ENCODE measurements at regions not wholly inside any gene's neighbourhood (a gene's known extent, or its start where the extent isn't known, plus 50 kb on each side); places are given as distances from the start of the nearest gene placed in this dataset.

DNA sequence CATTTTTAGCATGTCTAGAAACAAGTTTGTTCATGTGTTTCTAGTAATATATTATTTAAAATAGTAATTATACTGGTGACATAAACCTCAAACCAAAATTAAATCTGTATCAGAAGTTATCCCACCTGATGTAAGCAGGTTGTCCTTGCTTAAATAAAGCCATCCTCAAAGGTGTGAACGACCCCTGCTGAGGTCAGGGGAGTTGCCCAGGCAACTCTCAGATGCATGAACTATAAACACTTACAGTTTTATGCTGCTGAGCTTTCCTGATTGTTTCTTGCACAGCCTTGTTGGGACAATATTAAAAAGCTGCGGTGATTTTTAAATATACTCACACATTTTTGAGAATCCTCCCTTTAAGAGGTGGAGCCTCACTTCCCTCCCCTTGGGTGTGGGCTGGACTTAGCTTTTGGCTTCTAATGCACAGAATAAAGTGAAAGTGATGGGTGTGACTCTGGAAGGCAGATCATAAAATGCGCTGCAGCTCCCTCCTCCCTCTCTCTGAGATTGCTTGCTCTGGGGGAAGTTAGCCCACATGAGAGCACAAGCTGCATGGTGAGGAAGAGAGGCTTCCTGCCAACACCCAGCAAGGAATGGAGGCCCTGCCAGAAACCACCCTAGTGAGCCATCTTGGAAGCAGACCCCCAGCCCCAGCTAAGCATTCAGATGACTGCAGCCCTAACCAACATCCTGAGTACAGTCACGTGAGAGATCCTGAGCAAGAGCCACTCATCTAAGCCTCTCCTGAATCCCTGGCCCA is 152.7 kb downstream of the SKIDA1 start:
- Histone ChIP-seq H3K9me3 (ENCODE audit: control insufficient read depth, low read depth, low read length) (no peaks in the 10 kb centered on the region), H3K27me3 (ENCODE audit: control insufficient read depth, extremely low read depth, insufficient read depth, low read length) (no peaks in the 10 kb centered on the region), H3K36me3 (ENCODE audit: control insufficient read depth in 2 of 2, extremely low read depth in 1 of 2, insufficient read depth in 2 of 2, low read length in 2 of 2) (no peaks in the 10 kb centered on the region), H2AFZ (ENCODE audit: control insufficient read depth, low read length) (peak overlapping the region; percentile 95), H3K9me1 (ENCODE audit: control insufficient read depth, extremely low read depth, insufficient read depth, low read length) (no peaks in the 10 kb centered on the region), H3K4me3 (ENCODE audit: control insufficient read depth in 2 of 3, extremely low read depth in 1 of 3, insufficient read depth in 2 of 3, low read depth in 1 of 3, low read length in 3 of 3) (peak overlapping the region in 2 of 3 experiments; percentile 43 to 57), H3K4me1 (ENCODE audit: control insufficient read depth, extremely low read depth, insufficient read depth, low read length) (peaks cover 32% of the 10 kb centered on the region), H3K4me2 (ENCODE audit: control insufficient read depth, extremely low read depth, insufficient read depth, low read depth, low read length) (peak overlapping the region; percentile 87), H3K9ac (ENCODE audit: control insufficient read depth, extremely low read depth, insufficient read depth, low read length) (peak overlapping the region; percentile 46), H3K79me2 (ENCODE audit: control insufficient read depth, insufficient read depth, low read length) (no peaks in the 10 kb centered on the region), H3K27ac (ENCODE audit: control insufficient read depth, insufficient read depth, low read length) (peak overlapping the region; percentile 65), H4K20me1 (ENCODE audit: control insufficient read depth, extremely low read depth, insufficient read depth, low read length) (no peaks in the 10 kb centered on the region)
- FAIRE-seq (peak; percentile 90), DNase-seq (ENCODE audit: low read depth, low spot score) (peak; percentile 75)
- TF ChIP-seq, protein P1, sequence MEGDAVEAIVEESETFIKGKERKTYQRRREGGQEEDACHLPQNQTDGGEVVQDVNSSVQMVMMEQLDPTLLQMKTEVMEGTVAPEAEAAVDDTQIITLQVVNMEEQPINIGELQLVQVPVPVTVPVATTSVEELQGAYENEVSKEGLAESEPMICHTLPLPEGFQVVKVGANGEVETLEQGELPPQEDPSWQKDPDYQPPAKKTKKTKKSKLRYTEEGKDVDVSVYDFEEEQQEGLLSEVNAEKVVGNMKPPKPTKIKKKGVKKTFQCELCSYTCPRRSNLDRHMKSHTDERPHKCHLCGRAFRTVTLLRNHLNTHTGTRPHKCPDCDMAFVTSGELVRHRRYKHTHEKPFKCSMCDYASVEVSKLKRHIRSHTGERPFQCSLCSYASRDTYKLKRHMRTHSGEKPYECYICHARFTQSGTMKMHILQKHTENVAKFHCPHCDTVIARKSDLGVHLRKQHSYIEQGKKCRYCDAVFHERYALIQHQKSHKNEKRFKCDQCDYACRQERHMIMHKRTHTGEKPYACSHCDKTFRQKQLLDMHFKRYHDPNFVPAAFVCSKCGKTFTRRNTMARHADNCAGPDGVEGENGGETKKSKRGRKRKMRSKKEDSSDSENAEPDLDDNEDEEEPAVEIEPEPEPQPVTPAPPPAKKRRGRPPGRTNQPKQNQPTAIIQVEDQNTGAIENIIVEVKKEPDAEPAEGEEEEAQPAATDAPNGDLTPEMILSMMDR (optimal IDR thresholded peaks at IDR 0.05 in 1 of 3, IDR thresholded peaks at IDR 0.05 in 1 of 3, conservative IDR thresholded peaks at IDR 0.05 in 1 of 3; ENCODE audit: extremely low read depth in 1 of 3, insufficient read depth in 2 of 3, low read length in 3 of 3): no peak
- TF ChIP-seq EZH2 (IDR thresholded peaks at IDR 0.05; ENCODE audit: low read length): no peak
- dilution Hi-C loops (cut with MboI; ENCODE audit: extremely low pct_ligation_motif_present, low sequenced_read_pairs): no loop called here

DNA sequence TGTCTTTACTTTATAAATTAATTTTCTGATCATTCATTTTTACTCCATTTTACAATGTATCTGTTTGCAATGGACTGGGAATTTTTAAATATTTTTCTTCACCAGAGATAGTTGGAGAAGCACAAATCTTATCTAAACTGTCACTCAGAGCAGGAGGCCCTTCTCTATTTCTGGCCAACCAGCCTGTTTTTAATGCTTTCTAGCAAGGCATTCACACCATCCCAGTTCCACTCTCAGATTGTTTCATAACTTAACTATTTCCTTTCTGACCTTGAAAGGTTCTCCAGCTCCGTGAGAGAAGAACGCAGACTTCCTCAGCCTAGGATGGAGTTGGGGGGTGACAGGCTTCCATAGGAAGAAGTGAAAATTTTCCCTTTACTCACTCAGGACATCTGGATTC is 155.8 kb downstream of the SKIDA1 start:
- Histone ChIP-seq H3K9me3 (ENCODE audit: control insufficient read depth, low read depth, low read length) (no peaks in the 10 kb centered on the region), H3K79me2 (ENCODE audit: control insufficient read depth, insufficient read depth, low read length) (no peaks in the 10 kb centered on the region), H3K4me2 (ENCODE audit: control insufficient read depth, extremely low read depth, insufficient read depth, low read depth, low read length) (peak overlapping the region; percentile 7), H3K9me1 (ENCODE audit: control insufficient read depth, extremely low read depth, insufficient read depth, low read length) (no peaks in the 10 kb centered on the region), H3K9ac (ENCODE audit: control insufficient read depth, extremely low read depth, insufficient read depth, low read length) (no peak overlapping the region), H3K36me3 (ENCODE audit: control insufficient read depth in 2 of 2, extremely low read depth in 1 of 2, insufficient read depth in 2 of 2, low read length in 2 of 2) (no peaks in the 10 kb centered on the region), H3K4me3 (ENCODE audit: control insufficient read depth in 2 of 3, extremely low read depth in 1 of 3, insufficient read depth in 2 of 3, low read depth in 1 of 3, low read length in 3 of 3) (no peak overlapping the region), H3K27me3 (ENCODE audit: control insufficient read depth, extremely low read depth, insufficient read depth, low read length) (no peaks in the 10 kb centered on the region), H2AFZ (ENCODE audit: control insufficient read depth, low read length) (peak overlapping the region; percentile 54), H3K4me1 (ENCODE audit: control insufficient read depth, extremely low read depth, insufficient read depth, low read length) (peaks cover 43% of the 10 kb centered on the region), H3K27ac (ENCODE audit: control insufficient read depth, insufficient read depth, low read length) (peak overlapping the region; percentile 40), H4K20me1 (ENCODE audit: control insufficient read depth, extremely low read depth, insufficient read depth, low read length) (no peaks in the 10 kb centered on the region)
- FAIRE-seq (peak; percentile 5), DNase-seq (ENCODE audit: low read depth, low spot score) (no peak)
- TF ChIP-seq, protein P1 (optimal IDR thresholded peaks at IDR 0.05 in 1 of 3, IDR thresholded peaks at IDR 0.05 in 1 of 3, conservative IDR thresholded peaks at IDR 0.05 in 1 of 3; ENCODE audit: extremely low read depth in 1 of 3, insufficient read depth in 2 of 3, low read length in 3 of 3): no peak
- no peak for TF ChIP-seq EZH2 (IDR thresholded peaks at IDR 0.05; ENCODE audit: low read length)
- dilution Hi-C loops (cut with MboI; ENCODE audit: extremely low pct_ligation_motif_present, low sequenced_read_pairs): no loop called here

Data from keratinocyte (primary cell).